Stimulated activated effector memory CD8-positive, alpha-beta T cell treated with anti-CD3 and anti-CD28 coated beads, Interleukin-12 subunit alpha, Interleukin-12 subunit beta, amount 100 ng/mL, for 72 hours (primary cell): ENCODE measurements at regions not wholly inside any gene's neighbourhood (a gene's known extent, or its start where the extent isn't known, plus 50 kb on each side); places are given as distances from the start of the nearest gene placed in this dataset.

Source experiments
- ATAC-seq: fragments of 150-1000 bp; cut with Tn5 transposase; 2 replicates; pipeline ENCODE4 v1.10.0; 2021
- DNase-seq, 2 donors: peaks; one replicate each; pipeline ENCODE4 v3.0.0; 2021 to 2022; ENCODE audit warnings: low spot score in 2 of 2
- H3K27ac Mint-ChIP-seq: one replicate; pipeline ENCODE4 v1.8.0; 2022; ENCODE audit warnings: mild to moderate bottlenecking, mixed read lengths
- H3K36me3 Mint-ChIP-seq: one replicate; pipeline ENCODE4 v1.8.0; 2022; ENCODE audit warnings: mild to moderate bottlenecking, mixed read lengths
- H3K4me1 Mint-ChIP-seq: one replicate; pipeline ENCODE4 v1.8.0; 2022; ENCODE audit warnings: mixed read lengths
- H3K4me3 Mint-ChIP-seq: one replicate; pipeline ENCODE4 v1.8.0; 2022; ENCODE audit warnings: mild to moderate bottlenecking, mixed read lengths
- H3K9me3 Mint-ChIP-seq: one replicate; pipeline ENCODE4 v1.8.0; 2022; ENCODE audit warnings: mixed read lengths

DNA sequence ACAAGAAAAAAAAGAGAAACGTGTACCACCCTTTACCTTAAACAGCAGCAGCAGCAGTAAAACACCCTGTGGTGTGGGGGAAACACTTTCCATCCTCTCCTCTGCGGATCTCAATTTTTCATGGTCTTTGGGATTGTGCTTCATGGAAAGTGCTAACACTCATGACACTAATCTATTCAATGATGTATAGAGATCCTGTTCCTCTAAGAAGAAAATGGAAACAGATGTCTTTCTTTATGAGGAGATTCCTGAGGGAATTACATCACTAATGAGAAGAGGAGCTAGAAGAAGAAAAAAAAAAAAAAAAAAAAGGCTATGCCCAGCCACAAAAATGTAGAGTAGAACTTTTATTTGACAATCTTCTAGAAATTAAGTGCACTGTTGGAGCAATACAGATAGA lies 62.9 kb upstream of the NDST3 start:
- ATAC-seq (no peak), DNase-seq (no peak)
- H3K4me3 Mint-ChIP-seq = no peak overlapping the region
- peaks cover 2% of the 10 kb centered on the region for H3K9me3 Mint-ChIP-seq
- no peaks in the 10 kb centered on the region for H3K36me3 Mint-ChIP-seq
- H3K27ac Mint-ChIP-seq = no peak overlapping the region
- H3K4me1 Mint-ChIP-seq = no peaks in the 10 kb centered on the region

GRCh38 chr4:117983541-117984365 lies 50.5 kb upstream of the NDST3 start:
- Mint-ChIP-seq H3K4me3 (no peak overlapping the region), H3K9me3 (peaks cover 11% of the 10 kb centered on the region), H3K27ac (no peak overlapping the region), H3K36me3 (no peaks in the 10 kb centered on the region), H3K4me1 (no peaks in the 10 kb centered on the region)
- DNase-seq (no peak), ATAC-seq (no peak)

- DNase-seq (no peak), ATAC-seq (no peak)
- Mint-ChIP-seq H3K27ac (no peak overlapping the region), H3K9me3 (peaks cover 11% of the 10 kb centered on the region), H3K4me1 (no peaks in the 10 kb centered on the region), H3K36me3 (no peaks in the 10 kb centered on the region), H3K4me3 (no peak overlapping the region)
These were observed 50.0 kb upstream of the NDST3 start for GRCh38 chr4:117984366-117984680.
